HG03521 (cell line): ENCODE measurements at regions not wholly inside any gene's neighbourhood (a gene's known extent, or its start where the extent isn't known, plus 50 kb on each side); places are given as distances from the start of the nearest gene placed in this dataset.

Experiments
- ATAC-seq: cut with Tn5 transposase; IDR thresholded peaks from one replicate; pipeline ENCODE4 v1.9.1; 2021; ENCODE audit warnings: mild to moderate bottlenecking, moderate library complexity; ENCODE audit not compliant: unreplicated experiment

DNA sequence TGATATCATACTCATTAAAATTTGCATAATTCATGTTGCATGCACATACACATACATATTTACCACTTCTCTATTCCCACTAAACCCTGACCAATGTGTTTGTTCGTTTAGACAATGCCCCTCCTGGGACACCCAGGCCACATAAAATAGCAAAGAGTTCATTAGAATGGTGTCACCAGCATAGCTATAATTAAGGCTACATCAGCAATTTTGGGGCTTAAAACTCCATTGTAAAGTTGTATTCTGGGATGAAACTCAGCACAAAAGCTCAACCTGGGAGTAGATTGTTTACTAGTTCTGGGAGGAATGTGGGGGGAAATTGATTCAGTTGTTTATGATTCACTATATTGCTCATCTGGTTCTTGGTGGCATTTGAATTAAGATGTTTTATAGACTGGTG is 522.2 kb upstream of the SUCLG2 start:
- no peak for ATAC-seq

DNA sequence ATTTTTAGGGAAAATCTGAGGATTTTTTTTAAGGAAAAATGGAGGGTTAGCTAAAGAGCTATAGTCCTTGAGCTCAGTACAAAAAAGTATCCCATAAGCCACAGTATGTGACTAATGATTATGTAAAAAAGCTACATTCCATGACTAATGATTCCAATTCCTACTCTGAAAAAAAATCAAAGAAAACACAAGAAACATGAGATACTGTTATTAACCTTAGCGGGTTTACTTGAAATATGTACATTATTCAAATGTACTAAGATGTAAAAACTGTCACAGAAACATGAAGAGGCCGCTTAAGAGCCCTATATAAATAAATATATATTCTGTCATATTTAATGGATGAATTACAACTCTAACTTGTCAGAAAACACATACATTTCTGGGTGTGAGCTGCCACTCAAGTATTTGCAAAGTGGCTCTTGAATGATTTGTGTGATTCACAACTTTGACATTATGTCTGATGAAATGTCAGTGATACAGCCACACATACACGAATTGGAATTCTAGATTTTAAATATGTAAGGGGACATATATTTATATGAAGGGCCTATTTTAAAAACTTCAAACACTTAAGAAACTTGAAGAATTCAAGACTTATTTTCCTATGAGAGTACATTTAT is 518.7 kb upstream of the SUCLG2 start:
- ATAC-seq = no peak

DNA sequence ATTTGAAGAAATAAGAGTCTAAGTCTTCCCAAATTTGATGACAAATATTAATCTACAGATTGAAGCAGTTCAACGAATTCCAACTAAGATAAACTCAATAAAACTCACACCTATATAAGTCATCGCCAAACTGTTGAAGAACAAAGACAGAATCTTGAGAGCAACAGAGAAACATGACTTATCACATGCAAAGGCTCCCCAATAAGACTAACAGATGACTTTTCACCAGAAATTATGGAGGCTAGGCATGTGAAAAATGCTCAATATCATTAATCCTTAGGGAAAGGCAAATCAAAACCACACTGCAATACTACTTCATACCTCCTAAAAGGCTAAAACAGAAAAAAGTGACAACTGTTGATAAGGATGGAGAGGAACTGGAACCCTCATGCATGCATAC is 517.6 kb upstream of the SUCLG2 start:
- no peak for ATAC-seq

DNA sequence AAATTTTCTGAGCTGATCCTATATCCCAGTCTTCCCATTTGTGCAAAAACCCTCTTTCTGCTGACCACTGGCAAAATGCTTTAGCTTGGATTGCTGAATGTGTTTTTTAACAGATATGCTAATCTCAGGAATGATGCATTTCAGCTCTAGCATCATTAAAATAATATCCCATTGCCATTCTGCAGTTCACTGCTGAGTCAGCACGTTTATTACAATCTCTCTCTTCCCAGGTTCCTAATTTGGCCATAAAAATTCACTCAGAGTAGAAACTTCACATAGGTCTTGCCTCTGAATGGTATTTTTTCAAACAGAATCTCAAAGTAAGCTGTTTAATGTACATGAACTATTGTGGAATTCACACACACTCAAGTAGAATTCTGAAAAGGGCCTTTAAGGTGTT is 509.6 kb upstream of the SUCLG2 start:
- no peak for ATAC-seq

DNA sequence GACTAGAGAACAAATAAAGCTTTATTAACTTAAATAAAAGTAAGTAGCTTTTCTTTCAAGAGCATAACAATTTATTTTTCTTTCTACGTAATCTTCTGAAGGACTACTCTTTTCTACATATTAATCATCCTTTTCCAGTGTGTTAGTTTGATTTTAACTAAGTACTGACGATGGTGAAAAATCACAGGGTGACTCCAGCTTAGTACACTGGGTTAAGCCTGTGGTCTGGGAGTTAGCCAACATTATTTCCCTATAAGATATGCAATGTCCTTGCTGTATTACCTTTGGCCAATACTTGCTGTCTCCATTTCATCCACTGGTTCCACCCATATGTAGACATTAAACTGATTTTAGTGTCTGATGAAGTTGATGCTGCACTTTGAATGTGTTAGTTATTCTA is 508.6 kb upstream of the SUCLG2 start:
- no peak for ATAC-seq

DNA sequence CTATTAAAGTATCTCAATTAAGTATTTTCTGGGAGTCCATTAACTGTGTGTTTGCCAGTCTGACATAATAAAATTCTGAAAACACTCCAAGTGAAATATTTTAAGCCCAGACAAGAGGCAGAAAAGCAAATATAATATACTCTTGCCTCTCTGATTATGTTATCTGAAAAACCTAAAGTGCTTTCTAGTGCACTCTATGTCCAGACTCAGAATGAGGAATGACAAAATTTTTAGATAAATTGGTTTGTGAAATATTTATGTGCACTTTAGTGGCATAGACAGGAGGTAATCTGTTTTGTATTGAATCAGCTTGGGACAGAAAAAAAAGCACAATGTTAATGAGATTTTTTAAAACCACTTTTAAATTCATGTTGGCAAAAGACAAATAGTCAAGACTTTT is 508.2 kb upstream of the SUCLG2 start:
- no peak for ATAC-seq

DNA sequence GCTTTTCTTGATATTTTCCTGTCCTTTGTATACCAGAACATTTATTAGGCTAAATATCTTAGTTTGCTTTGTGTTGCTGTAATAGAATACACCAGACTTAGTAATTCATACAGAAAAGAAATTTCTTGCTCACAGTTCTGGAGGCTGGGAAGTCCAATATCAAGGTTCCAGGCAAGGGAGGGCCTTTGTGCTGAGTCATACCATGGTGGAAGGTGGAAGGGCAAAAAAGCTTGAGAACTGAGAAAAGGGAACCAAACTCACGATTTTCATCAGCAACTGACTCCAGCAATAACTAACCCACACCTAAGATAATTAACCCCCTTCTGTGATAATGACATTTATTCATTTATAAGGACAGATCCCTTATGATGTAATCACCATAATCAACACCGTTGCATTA is 496.9 kb upstream of the SUCLG2 start:
- no peak for ATAC-seq

GRCh38 chr3:68148447-68148846 is 494.0 kb upstream of the SUCLG2 start:
- ATAC-seq = no peak

DNA sequence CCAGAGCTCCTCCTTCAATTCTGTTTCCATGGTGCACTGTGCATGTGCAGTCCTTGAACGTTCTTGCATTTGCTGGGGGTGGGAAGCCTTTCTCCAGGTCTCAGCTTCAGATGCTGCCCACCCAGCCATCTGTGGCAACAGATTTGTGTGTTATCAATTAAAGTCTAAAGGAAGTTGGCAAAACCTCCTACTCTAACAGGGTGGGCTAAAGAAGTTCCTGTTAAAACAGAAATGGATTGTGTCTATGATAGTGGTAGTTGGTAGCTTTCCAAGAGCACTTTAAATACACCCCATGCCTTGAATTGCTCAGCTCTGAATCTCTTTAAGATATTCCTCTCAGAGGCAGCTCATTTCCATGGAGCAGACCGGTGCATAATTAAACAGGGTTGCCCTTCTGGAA is 488.0 kb upstream of the SUCLG2 start:
- no peak for ATAC-seq

DNA sequence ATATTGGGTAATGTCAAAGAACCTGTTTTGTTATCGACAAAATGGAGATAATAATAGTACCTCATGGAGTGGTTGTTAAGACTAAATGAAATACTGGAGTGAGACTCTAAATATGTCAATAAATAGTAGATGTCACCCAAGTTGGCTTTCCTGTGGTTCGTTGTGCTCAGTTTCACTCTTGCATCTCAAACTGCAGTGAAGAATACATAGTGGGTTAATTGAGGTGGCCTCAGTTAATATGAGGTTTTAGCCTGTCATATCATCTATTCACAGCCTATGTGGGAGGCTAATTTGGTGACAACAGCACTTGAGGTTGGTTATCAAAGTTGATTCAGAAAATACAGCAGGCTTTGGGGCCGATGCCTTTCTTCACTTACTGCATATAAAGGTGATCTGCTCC is 485.5 kb upstream of the SUCLG2 start:
- no peak for ATAC-seq

- no peak for ATAC-seq
These were observed 482.0 kb upstream of the SUCLG2 start for GRCh38 chr3:68136411-68136810.

DNA sequence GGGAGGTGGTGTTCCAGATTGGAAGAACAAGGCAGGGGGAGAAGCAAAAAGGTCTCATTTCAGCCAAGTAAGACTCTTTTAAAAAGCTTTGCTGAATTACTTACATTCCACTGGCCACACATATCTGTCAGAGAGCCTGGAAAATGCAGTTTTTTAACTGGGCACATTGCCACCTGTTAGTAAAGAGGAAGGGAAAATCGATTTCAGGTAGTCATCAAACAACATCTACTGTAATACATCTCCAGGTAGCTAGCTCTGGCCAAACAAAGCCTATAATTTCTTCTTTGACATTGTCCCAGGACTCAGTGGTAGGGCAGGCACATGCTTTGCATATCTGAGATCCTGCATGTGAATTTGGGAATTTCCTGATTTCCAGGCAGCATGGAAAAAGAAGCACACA is 480.7 kb upstream of the SUCLG2 start:
- ATAC-seq = no peak

- ATAC-seq = no peak
These were observed 474.7 kb upstream of the SUCLG2 start for GRCh38 chr3:68129065-68129464.

GRCh38 chr3:68123231-68123630 is 468.8 kb upstream of the SUCLG2 start:
- no peak for ATAC-seq

DNA sequence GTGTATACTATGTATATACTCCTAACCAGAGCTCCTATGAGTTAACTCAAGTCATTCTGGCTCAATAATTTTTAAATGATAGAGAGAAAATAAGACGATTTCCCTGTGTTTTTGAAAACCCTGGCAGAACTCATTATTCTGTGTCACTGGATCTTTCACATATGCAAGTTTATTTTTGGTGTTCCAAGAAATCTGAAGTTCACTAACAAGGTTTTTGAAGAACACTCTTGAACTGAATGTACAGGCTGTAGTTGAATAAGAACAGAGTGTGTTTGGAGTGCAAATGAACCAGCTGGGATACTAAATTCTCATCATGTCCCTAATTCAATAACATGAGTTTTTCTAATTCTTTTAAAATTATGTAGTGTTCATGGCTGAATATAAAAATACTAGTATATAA is 466.9 kb upstream of the SUCLG2 start:
- no peak for ATAC-seq

GRCh38 chr3:68116580-68116979 is 462.2 kb upstream of the SUCLG2 start:
- ATAC-seq = no peak

DNA sequence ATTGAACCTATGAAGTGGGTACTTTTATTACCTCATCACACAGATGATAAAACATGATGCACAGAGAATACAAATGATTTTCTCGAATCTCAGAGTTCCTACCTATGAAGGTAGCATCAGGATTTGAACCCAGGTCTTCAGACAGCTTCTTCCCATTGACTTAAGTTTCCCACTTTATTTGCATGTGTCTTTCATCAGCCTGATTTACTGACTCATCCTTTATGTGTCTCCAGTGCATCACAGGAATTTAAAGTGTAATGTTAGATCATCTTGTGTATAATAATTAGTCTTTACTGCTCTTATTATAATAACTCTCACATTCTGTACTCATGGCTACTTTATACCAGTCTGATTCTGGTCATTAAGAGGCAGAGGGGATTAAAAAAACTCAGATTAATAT is 449.4 kb upstream of the SUCLG2 start:
- ATAC-seq = no peak

- no peak for ATAC-seq
These were observed 436.2 kb upstream of the SUCLG2 start for GRCh38 chr3:68090571-68090970.

GRCh38 chr3:68089572-68090011 is 435.2 kb upstream of the SUCLG2 start:
- no peak for ATAC-seq

DNA sequence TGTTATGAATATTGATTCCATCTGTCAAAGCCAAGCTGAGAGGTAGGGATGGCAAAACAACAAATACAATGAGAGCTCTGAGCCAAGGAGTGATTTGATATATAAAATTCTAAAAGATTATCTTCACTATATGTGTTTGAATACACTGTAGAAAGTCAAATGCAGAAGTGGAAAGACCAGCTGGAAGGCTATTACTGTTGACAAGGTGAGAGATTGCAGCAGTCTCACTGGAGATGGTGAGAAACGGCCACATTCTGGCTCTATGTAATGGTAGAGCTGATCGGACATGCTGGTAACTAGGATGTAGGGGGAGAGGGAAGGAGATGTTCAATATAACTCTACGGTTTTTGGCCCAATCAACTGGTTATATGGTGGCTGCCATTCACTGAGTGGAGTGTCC is 434.2 kb upstream of the SUCLG2 start:
- no peak for ATAC-seq

DNA sequence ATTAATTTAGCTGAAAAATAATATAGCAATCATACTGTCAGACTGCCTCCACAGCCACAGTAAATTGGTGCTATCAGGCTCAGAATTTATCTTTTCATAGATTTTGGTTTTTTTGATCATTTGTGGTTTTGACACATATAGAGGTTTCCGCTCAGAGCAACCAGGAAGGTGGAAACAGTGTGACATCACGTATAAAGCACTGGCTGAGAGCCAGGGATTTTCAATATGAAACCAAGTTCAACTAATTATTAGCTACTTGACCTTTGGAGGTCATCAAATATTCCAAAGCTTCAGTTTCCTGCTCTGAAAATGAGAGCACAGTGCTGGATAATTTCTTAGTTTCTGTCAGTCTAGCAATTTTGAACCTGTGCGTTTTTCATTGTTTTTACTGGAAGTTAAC is 433.8 kb upstream of the SUCLG2 start:
- ATAC-seq = no peak

DNA sequence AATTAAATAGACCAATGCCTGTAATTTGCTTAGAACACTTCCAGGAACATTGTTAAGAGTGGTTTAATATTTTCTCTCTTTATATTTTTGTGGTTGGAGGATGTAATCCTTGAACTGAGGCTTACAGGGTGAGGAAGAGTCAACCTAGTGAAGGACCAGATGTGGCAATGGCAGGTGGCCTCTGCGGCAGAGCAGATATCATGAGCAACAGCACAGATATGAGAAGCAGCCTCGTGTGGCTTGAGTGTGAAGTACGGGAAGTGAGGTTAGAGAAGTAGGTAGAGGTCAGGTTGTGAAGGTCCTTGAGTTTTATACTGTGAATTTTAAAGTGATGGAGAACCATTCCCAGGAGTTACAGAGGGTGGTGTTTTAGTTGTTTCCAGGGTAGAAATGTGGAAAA is 417.6 kb upstream of the SUCLG2 start:
- ATAC-seq = no peak

GRCh38 chr3:68070186-68070585 is 415.8 kb upstream of the SUCLG2 start:
- no peak for ATAC-seq

- no peak for ATAC-seq
These were observed 412.9 kb upstream of the SUCLG2 start for GRCh38 chr3:68067314-68067713.
